Activated CD4-positive, alpha-beta memory T cell treated with anti-CD3 and anti-CD28 coated beads, Interleukin-2, amount 10 ng/mL, durations not matched to agents 7 days and 5 days (primary cell): ENCODE measurements at regions not wholly inside any gene's neighbourhood (a gene's known extent, or its start where the extent isn't known, plus 50 kb on each side); places are given as distances from the start of the nearest gene placed in this dataset.
"Not testable (repeated sequence)": the region's sequence is repeated elsewhere in the genome, so short reads cannot be mapped to it uniquely, and the experiment has no call there.

Experiments used
- CTCF ChIA-PET: fragments of 350-600 bp; sonication (Branson Sonifier 250); formaldehyde crosslinking; loops from one replicate; lab custom pipeline; 2021; ENCODE audit warnings: antibody characterized with exemption, inconsistent platforms; lab: Charles Lee
- POLR2A ChIA-PET: fragments of 350-600 bp; sonication (Branson Sonifier 250); formaldehyde crosslinking; loops from one replicate; lab custom pipeline; 2021; ENCODE audit warnings: antibody characterized with exemption; lab: Charles Lee
- DNase-seq: peaks from one replicate; pipeline ENCODE4 v3.0.0-alpha.2; 2020
- H3K27ac Mint-ChIP-seq: one replicate; pipeline ENCODE4 v1.8.0; 2021; ENCODE audit warnings: mild to moderate bottlenecking, mixed read lengths
- H3K27me3 Mint-ChIP-seq: one replicate; pipeline ENCODE4 v1.8.0; 2021; ENCODE audit warnings: mixed read lengths
- H3K36me3 Mint-ChIP-seq: one replicate; pipeline ENCODE4 v1.8.0; 2021; ENCODE audit warnings: low read depth, mixed read lengths
- H3K4me1 Mint-ChIP-seq: one replicate; pipeline ENCODE4 v1.8.0; 2021; ENCODE audit warnings: mixed read lengths
- H3K4me3 Mint-ChIP-seq: one replicate; pipeline ENCODE4 v1.8.0; 2021; ENCODE audit warnings: mild to moderate bottlenecking, mixed read lengths
- H3K9me3 Mint-ChIP-seq: one replicate; pipeline ENCODE4 v1.8.0; 2021; ENCODE audit warnings: mixed read lengths

GRCh38 chr4:181827246-181827645, 416.0 kb upstream of the TENM3 start:
- H3K4me3 Mint-ChIP-seq: no peak overlapping the region
- CTCF ChIA-PET: no interaction called here
- no peak for DNase-seq
- H3K27ac Mint-ChIP-seq: no peak overlapping the region
- H3K36me3 Mint-ChIP-seq: no peaks in the 10 kb centered on the region
- peaks cover 4% of the 10 kb centered on the region for H3K9me3 Mint-ChIP-seq
- H3K4me1 Mint-ChIP-seq: no peaks in the 10 kb centered on the region
- no peaks in the 10 kb centered on the region for H3K27me3 Mint-ChIP-seq
- POLR2A ChIA-PET: no interaction called here

DNA sequence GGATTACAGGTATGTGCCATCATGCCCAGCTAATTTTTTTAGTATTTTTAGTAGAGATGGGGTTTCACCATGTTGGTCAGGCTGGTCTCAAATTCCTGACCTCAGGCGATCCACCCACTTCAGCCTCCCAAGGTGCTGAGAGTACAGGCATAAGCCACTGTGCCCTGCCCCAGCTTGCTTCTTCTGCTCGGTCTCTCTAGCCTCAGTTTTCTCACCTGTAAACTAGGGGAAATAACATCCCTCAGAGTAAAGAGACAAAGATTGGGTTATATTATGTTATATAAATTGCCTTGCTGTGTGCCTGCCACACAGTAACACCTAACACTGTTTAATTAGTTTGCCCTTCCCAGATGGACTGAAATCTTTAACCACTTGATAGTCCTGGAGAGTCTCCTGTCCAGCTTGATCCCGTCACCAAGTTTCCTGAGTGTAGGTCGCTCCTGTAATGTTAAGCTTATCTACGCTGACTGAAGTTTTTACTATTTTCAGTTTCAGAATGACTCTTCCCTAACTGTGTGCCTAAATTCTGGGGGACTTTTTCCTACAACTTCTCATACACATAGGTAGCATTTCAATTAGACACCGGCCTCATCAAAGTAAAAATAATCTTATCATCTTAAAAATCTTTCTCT, 412.7 kb upstream of the TENM3 start:
- no peak for DNase-seq
- peaks cover 2% of the 10 kb centered on the region for H3K9me3 Mint-ChIP-seq
- H3K36me3 Mint-ChIP-seq: no peaks in the 10 kb centered on the region
- POLR2A ChIA-PET: no interaction called here
- no peaks in the 10 kb centered on the region for H3K4me1 Mint-ChIP-seq
- CTCF ChIA-PET: no interaction called here
- no peaks in the 10 kb centered on the region for H3K27me3 Mint-ChIP-seq
- H3K27ac Mint-ChIP-seq: no peak overlapping the region
- H3K4me3 Mint-ChIP-seq: no peak overlapping the region

- H3K27me3 Mint-ChIP-seq: no peaks in the 10 kb centered on the region
- H3K36me3 Mint-ChIP-seq: no peaks in the 10 kb centered on the region
- H3K9me3 Mint-ChIP-seq: no peaks in the 10 kb centered on the region
- DNase-seq: no peak
- H3K4me3 Mint-ChIP-seq: no peak overlapping the region
- no peaks in the 10 kb centered on the region for H3K4me1 Mint-ChIP-seq
- ChIA-PET CTCF (no interaction called here), POLR2A (no interaction called here)
- no peak overlapping the region for H3K27ac Mint-ChIP-seq
Measured at GRCh38 chr4:181834071-181834470, 409.1 kb upstream of the TENM3 start.

- Mint-ChIP-seq H3K4me1 (no peaks in the 10 kb centered on the region), H3K9me3 (peaks cover 2% of the 10 kb centered on the region), H3K36me3 (no peaks in the 10 kb centered on the region), H3K27me3 (no peaks in the 10 kb centered on the region), H3K4me3 (no peak overlapping the region), H3K27ac (no peak overlapping the region)
- DNase-seq: no peak
- ChIA-PET CTCF (no interaction called here), POLR2A (no interaction called here)
Measured at GRCh38 chr4:181835348-181835747, 407.9 kb upstream of the TENM3 start.

- ChIA-PET CTCF (no interaction called here), POLR2A (no interaction called here)
- Mint-ChIP-seq H3K4me3 (no peak overlapping the region), H3K4me1 (no peaks in the 10 kb centered on the region), H3K27ac (no peak overlapping the region), H3K9me3 (peaks cover 2% of the 10 kb centered on the region), H3K36me3 (no peaks in the 10 kb centered on the region), H3K27me3 (no peaks in the 10 kb centered on the region)
- no peak for DNase-seq
Measured at GRCh38 chr4:181838253-181838652, 404.9 kb upstream of the TENM3 start.

- H3K27me3 Mint-ChIP-seq, H3K36me3 Mint-ChIP-seq, DNase-seq, POLR2A ChIA-PET, CTCF ChIA-PET, H3K4me3 Mint-ChIP-seq, H3K27ac Mint-ChIP-seq, H3K9me3 Mint-ChIP-seq, H3K4me1 Mint-ChIP-seq: not testable (repeated sequence)
Measured at GRCh38 chr4:181843797-181844196, 399.4 kb upstream of the TENM3 start.

DNA sequence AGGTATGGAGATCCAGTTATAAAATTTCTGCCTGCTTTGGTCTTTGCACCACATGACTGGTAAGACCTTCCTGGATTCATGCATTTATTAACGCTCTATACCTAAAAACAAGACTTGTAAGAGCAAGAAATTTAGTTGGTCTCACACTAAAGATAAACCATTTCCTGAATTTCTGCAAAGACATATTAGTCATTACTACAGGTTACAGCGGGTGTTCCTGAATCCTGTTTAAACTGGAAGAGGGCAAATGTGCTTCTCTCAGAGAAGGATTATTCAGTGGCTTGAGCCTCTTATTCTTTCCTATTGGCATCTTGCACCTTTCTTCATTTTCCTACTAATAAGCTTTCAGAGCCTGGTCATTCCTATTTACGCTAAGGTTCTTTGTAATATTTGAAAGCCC, 397.6 kb upstream of the TENM3 start:
- Mint-ChIP-seq H3K27ac (no peak overlapping the region), H3K4me1 (no peaks in the 10 kb centered on the region), H3K4me3 (no peak overlapping the region), H3K27me3 (no peaks in the 10 kb centered on the region), H3K36me3 (no peaks in the 10 kb centered on the region), H3K9me3 (no peaks in the 10 kb centered on the region)
- DNase-seq: no peak
- POLR2A ChIA-PET: no interaction called here
- CTCF ChIA-PET: no interaction called here

- CTCF ChIA-PET: no interaction called here
- DNase-seq: no peak
- H3K9me3 Mint-ChIP-seq: peaks cover 2% of the 10 kb centered on the region
- no peak overlapping the region for H3K27ac Mint-ChIP-seq
- no peaks in the 10 kb centered on the region for H3K27me3 Mint-ChIP-seq
- no peak overlapping the region for H3K4me3 Mint-ChIP-seq
- H3K4me1 Mint-ChIP-seq: no peaks in the 10 kb centered on the region
- POLR2A ChIA-PET: no interaction called here
- H3K36me3 Mint-ChIP-seq: no peaks in the 10 kb centered on the region
Measured at GRCh38 chr4:181846934-181847333, 396.3 kb upstream of the TENM3 start.

- Mint-ChIP-seq H3K36me3 (no peaks in the 10 kb centered on the region), H3K4me1 (no peaks in the 10 kb centered on the region), H3K4me3 (no peak overlapping the region), H3K27ac (no peak overlapping the region), H3K27me3 (no peaks in the 10 kb centered on the region), H3K9me3 (peaks cover 2% of the 10 kb centered on the region)
- POLR2A ChIA-PET: no interaction called here
- CTCF ChIA-PET: no interaction called here
- DNase-seq: no peak
Measured at GRCh38 chr4:181848357-181848756, 394.8 kb upstream of the TENM3 start.

DNA sequence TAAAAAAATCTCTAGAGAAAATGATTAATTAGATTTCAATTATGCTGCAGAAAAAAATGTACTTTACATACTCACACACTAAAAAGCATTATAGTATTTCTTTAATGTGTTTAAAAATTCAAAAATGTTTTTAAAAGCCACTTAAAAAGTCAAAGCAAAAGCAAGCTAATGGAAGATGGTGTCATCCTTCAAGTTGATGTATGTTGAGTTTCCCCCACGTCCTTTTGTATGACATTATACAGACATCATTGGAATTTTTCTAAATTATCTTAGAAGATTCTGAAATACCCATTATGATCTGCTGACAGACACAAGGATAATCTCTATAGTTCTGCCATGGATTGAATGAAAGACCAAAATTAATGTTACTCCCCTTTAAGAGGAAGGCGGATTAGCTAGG, 393.7 kb upstream of the TENM3 start:
- CTCF ChIA-PET: no interaction called here
- no peak for DNase-seq
- H3K27me3 Mint-ChIP-seq: no peaks in the 10 kb centered on the region
- peaks cover 2% of the 10 kb centered on the region for H3K9me3 Mint-ChIP-seq
- no peaks in the 10 kb centered on the region for H3K36me3 Mint-ChIP-seq
- no peaks in the 10 kb centered on the region for H3K4me1 Mint-ChIP-seq
- no peak overlapping the region for H3K4me3 Mint-ChIP-seq
- H3K27ac Mint-ChIP-seq: no peak overlapping the region
- POLR2A ChIA-PET: no interaction called here

- CTCF ChIA-PET: no interaction called here
- POLR2A ChIA-PET: no interaction called here
- DNase-seq: no peak
- Mint-ChIP-seq H3K9me3 (peaks cover 8% of the 10 kb centered on the region), H3K4me1 (no peaks in the 10 kb centered on the region), H3K27ac (no peak overlapping the region), H3K27me3 (no peaks in the 10 kb centered on the region), H3K36me3 (no peaks in the 10 kb centered on the region), H3K4me3 (no peak overlapping the region)
Measured at GRCh38 chr4:181853881-181854511, 389.2 kb upstream of the TENM3 start.

GRCh38 chr4:181855307-181855706, 387.9 kb upstream of the TENM3 start:
- peaks cover 8% of the 10 kb centered on the region for H3K9me3 Mint-ChIP-seq
- ChIA-PET POLR2A (no interaction called here), CTCF (no interaction called here)
- no peaks in the 10 kb centered on the region for H3K4me1 Mint-ChIP-seq
- DNase-seq: no peak
- H3K27ac Mint-ChIP-seq: no peak overlapping the region
- H3K4me3 Mint-ChIP-seq: no peak overlapping the region
- H3K27me3 Mint-ChIP-seq: no peaks in the 10 kb centered on the region
- no peaks in the 10 kb centered on the region for H3K36me3 Mint-ChIP-seq

DNA sequence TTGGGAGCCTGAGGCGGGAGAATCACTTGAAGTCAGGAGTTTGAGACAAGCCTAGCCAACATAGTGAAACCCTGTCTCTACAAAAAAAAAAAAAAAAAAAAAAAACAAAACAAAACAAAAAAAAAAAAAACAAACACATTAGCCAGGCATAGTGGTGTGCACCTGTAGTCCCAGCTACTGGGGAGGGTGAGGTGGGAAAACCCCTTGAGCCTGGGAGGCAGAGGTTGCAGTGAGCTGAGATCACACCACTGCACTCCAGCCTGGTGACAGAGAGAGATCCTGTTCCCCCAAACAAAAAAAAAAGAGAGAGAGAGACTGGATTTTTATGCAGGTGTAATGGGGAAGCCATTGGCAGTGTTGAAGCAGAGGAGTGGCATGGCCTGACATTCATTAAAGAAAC, 385.7 kb upstream of the TENM3 start:
- not testable (repeated sequence) for H3K4me1 Mint-ChIP-seq

GRCh38 chr4:181858741-181859140, 384.5 kb upstream of the TENM3 start:
- peaks cover 6% of the 10 kb centered on the region for H3K9me3 Mint-ChIP-seq
- POLR2A ChIA-PET: no interaction called here

More for the DNA sequence above, 385.7 kb upstream of the TENM3 start:
- H3K27me3 Mint-ChIP-seq, DNase-seq, CTCF ChIA-PET, H3K36me3 Mint-ChIP-seq, H3K4me3 Mint-ChIP-seq, H3K27ac Mint-ChIP-seq, POLR2A ChIA-PET, H3K9me3 Mint-ChIP-seq: not testable (repeated sequence)

More at GRCh38 chr4:181858741-181859140, 384.5 kb upstream of the TENM3 start:
- no peak overlapping the region for H3K27ac Mint-ChIP-seq
- H3K27me3 Mint-ChIP-seq: no peaks in the 10 kb centered on the region
- H3K36me3 Mint-ChIP-seq: no peaks in the 10 kb centered on the region
- DNase-seq: no peak
- no peak overlapping the region for H3K4me3 Mint-ChIP-seq
- no peaks in the 10 kb centered on the region for H3K4me1 Mint-ChIP-seq
- CTCF ChIA-PET: no interaction called here
